ENCODE measurements at regions not wholly inside any gene's neighbourhood (a gene's known extent, or its start where the extent isn't known, plus 50 kb on each side); places are given as distances from the start of the nearest gene placed in this dataset.

GRCh38 chr14:71694591-71695530 lies 237.4 kb upstream of the RGS6 start:
- DNase-seq: no peak

DNA sequence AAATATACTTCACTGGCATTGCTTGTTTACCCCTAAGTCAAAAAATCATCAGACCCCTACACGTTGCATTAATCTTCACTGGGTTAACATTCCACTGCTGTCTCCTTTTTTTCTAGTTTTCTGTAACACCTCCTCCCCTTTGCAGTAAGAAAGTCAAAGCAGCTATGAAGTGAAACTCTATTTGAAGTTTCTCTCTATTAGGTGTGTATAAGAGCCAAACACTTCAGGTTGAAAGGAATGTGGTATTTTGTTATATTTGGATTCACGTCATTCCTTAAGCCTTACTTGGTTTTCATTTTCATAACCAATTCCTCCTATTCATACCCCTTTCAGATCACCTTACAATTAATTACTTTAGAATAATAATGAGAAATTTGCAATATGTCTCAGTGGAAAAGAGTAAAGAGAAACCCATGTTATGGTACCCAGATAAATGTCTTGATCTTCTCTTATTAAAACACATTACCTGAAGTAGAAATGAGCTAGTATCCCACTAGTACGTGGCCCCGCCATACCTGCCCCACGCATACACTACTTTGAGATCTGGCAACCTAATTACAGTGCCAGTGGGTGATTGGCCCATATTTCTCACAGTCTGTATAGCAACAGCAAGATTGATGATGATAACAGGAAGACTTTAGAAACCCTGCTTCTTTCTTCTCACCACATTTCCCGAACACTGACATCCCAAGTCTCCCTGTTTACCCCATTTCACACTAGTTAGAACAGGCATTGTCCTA lies 236.4 kb upstream of the RGS6 start:
- DNase-seq: no peak

DNA sequence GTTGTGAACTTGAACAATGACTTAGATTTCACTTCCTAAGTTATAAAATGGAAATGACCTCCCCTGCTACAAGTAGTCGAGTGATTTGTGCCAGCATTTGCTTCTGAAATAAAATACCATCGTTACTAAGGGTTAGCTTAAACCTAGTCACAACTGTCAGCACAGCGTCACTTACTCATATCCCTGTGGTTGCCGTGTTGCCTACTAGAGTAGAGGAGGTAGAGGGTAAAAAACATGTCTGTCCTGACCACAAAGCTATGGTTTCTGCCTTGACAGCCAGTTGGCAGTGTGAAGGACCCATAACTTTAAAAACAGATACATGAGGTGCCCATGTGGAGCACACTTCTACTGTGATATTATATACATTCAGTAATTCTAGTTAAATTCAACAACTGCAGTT lies 234.2 kb upstream of the RGS6 start:
- DNase-seq: no peak

- DNase-seq: no peak
These were observed 233.6 kb upstream of the RGS6 start for GRCh38 chr14:71698673-71699072.

DNA sequence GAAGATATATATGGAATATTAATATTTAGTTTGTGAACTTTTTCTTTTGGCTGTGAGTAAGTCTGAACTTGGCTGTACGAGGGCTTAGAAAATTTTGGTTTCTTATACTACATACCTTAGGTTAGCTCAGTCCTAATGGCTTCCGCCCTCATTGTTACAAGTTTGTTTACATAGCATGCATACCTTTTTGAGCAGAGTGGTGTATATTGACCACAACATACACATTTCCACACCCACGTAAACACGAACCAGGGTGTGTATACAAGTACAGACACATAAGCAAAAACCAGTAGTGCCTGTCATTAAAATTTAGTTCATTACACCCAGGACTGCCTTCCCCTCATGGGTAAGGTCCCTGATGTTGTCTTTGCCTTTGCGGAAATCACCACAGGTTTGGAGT lies 230.2 kb upstream of the RGS6 start:
- DNase-seq: no peak

DNA sequence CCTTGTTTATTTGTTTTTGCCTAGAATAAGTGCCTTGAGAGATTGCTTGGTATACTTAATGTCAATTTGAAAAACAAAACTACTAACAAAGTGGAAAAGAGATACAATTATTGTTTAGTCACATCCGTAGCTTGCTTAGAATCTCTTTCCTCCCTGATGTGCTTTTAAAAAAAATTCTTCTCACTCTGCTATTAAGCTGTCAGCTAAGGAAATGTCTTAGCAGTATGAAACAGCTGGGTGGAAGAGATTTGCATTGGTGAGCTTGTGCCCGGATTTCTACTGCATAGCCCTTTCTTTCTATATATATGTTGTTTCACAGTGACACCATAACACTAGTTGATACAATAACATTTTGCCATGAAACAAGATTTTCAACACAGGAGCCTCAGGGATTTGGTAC lies 229.4 kb upstream of the RGS6 start:
- no peak for DNase-seq

- no peak for DNase-seq
These were observed 228.8 kb upstream of the RGS6 start for GRCh38 chr14:71703477-71703876.

GRCh38 chr14:71704210-71704609 lies 228.0 kb upstream of the RGS6 start:
- DNase-seq: no peak

DNA sequence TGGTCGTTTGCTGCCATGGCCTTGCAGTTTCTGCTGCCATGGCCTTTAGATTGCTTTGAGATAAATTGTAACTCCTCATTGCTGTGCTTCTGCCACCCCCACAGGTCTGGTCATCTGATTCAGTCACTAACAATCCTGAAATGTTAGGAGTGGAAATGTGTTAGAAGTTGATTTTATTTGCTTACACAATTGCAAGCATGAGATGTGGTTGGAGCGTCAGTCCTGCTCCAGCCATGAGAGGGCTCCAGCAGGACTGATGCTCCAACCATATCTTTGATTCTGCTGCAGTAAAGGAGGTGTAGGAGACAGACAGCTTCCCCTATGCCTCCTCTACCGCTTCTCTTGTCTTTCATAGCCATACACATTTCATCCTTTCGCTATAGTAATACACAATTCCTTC lies 226.8 kb upstream of the RGS6 start:
- no peak for DNase-seq

GRCh38 chr14:71709076-71709475 lies 223.2 kb upstream of the RGS6 start:
- no peak for DNase-seq

- no peak for DNase-seq
These were observed 222.2 kb upstream of the RGS6 start for GRCh38 chr14:71709987-71710386.

GRCh38 chr14:71711125-71711524 lies 221.1 kb upstream of the RGS6 start:
- no peak for DNase-seq

GRCh38 chr14:71711619-71712018 lies 220.6 kb upstream of the RGS6 start:
- DNase-seq: no peak

- DNase-seq: no peak
These were observed 219.8 kb upstream of the RGS6 start for GRCh38 chr14:71712478-71712877.

GRCh38 chr14:71713016-71713415 lies 219.2 kb upstream of the RGS6 start:
- DNase-seq: no peak

DNA sequence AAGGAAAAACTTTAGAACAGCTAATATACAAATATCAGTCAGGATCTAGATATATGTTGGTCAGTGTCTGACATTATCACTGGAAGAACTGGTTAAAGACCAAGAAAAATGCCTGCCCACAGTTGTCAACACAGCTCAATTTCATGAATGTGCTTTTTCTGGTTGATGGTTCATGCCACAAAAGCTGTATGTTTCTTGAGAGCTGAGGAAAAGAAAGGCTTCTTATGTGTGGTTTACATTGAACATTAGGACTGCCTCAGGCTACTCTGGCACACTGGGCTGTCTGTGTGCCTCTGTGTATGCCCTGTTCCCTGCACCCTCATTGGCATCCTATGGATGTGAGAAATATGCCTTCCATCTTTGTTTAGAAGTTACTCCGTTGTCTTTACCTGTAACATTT lies 218.8 kb upstream of the RGS6 start:
- DNase-seq: no peak

GRCh38 chr14:71714225-71714624 lies 218.0 kb upstream of the RGS6 start:
- no peak for DNase-seq

DNA sequence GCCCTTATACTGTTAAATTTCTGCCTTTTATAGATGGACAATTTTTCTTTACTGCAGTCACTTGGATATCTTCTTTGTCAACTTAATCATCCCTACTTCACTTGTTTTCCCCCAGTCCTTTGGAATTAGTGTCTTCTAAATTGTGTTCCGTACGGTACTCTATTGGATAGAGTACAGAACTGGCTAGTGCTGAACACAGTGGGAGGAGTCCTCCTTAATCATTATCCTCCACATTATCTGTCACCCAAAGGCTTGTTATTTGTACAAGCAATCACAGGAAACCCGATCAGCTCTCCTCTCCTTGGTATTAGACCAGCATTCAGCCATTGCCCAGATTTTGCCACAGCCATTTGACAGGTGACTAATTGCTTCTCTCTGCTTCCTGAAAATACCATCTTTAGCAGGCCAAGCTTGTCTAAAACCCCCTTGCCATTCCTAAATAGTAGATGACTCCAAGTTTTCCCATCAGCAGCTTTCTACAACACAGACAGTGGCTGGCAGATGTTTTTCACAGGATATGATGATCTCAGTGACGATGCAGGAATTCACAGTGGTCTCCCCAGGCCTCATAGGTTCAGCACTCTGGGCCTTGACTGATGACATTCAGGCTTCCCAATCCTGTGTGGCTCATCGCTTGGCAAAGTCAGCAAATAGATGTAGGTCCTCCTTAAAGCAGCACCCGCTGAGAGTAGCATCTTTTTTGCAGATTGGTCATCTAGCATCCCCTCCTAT lies 216.0 kb upstream of the RGS6 start:
- no peak for DNase-seq

GRCh38 chr14:71720978-71721624 lies 211.1 kb upstream of the RGS6 start:
- no peak for DNase-seq

DNA sequence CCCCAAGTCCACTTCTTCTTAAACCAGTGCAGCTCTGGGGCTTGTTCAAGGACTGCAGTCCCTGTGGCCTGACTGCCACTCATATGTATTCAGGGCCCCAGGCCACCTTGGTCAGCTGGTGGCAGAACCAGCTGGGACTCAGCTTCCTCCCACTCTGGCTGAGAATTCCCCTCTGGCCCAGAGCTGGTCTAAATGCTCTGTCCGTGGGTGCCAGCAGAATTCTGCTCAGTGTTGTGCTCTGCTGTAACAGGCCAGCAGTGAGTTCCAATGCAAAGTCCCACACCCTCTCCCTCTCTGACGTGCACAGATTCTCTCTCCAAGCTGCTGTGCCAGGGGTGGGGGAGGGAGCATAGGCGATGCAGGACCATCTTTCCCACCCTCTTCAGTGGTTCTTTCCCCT lies 210.4 kb upstream of the RGS6 start:
- DNase-seq: no peak

GRCh38 chr14:71722885-71723284 lies 209.3 kb upstream of the RGS6 start:
- no peak for DNase-seq

DNA sequence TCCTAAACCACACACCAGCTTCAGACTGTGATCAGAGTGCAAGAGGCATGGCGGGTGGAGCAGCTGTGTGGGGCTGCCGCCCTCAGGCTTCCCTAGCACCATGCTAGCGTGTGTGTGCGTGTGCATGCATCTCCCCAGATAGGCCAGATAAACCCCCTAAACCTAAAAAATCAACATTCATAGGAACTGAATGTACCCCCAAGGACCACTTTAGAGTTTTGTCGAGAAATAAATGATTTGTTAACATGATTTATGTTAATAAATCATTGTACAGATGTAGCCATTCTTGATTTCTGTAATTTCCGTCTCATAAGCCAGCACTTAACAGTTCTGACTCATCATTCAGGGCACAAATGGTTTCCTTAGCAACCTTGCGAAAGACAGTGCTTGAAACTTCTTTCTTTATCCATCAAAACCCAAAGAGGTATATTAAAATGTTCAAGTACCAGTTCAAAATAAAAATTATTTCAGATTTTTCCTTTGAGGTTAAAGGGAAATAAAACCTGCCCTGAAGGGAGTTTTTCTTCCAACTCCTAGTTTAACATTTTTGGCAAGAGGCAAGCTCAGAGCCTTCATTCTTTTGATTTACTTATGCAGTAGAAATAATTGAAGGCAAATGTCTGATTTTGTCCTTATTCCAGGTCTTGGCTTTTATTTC lies 206.2 kb upstream of the RGS6 start:
- no peak for DNase-seq

Data from stimulated activated naive CD4-positive, alpha-beta T cell (primary cell).